HuH-7.5 (cell line): ENCODE measurements at regions not wholly inside any gene's neighbourhood (a gene's known extent, or its start where the extent isn't known, plus 50 kb on each side); places are given as distances from the start of the nearest gene placed in this dataset.

ENCODE experiments used
- DNase-seq: peaks from one replicate; pipeline ENCODE4 v3.0.0; 2011; ENCODE audit warnings: low spot score

DNA sequence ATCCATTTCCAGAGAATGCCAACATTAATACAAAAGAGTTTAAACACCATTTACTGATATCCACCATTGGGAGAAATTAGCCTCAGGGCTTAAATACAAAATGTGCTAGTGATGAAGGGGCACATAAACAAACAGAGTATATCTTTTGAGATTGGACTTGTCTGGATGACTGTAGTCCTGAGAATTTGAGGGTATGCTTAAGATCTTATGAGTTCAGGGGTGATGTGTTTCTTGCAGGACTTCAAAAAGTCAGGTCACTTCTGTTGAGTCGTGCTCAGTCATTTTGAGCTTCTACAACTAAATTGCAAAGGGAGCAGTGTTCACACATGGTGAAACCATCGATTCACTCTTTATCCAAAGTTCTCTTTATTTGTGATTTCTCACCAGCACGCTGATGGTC, 425.7 kb downstream of the ATP23 start:
- DNase-seq, result no peak

DNA sequence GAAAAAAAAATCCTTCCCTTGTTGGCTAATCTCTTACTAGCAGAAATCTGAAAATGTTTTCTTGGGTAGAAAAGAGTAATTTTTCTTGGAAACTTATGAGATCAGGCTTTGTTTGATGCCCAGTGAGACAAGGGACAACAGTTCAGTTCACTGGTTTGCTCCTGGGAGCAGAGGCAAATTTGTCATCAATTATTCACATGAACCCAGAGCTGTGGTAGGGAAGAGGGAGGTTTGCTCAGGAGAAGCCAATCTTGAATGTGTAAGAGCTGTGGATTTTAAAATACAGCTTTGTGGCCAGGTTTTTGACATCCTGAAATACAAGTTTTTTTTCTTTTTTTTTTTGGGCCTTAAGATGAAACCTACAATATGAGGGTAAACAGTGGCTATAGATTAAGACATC, 426.6 kb downstream of the ATP23 start:
- DNase-seq, result no peak

DNA sequence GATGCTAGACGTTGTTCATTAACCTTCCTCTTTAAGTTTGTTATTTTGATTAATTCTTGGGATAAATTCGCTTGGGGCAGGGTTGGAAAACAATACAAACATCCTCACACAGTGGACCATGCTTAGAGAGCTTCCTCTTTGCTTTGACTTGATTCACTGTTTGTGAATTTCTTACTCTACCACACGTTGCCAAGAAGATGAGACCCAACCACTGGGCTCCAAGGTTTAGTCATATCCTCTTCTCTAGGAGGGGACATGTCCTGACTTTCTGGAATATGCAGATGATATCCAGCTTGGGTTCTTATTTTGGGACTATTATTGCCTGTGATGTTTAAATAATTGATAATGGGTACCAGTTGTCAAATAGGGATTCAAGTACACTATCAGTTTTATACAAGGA, 428.2 kb downstream of the ATP23 start:
- no peak for DNase-seq

DNA sequence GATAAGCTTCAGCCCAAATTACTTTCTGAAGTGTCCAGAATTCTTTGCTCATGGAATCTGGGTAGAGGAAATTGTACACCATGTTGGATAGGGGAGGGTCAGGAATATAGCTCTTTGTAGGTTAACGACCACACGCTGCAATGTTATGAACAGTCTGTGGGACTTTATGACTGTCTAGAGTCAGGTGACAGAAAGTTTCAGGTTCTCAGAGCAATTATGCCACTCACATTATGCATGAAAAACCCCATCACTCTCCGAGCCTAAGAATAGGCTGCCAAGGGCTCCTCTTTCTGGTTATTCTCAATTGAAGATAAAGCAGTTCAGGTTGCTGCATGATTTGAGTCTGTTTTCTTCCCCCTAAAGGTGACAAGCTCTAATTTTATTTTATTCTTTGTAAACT, 430.9 kb downstream of the ATP23 start:
- DNase-seq, result no peak

DNA sequence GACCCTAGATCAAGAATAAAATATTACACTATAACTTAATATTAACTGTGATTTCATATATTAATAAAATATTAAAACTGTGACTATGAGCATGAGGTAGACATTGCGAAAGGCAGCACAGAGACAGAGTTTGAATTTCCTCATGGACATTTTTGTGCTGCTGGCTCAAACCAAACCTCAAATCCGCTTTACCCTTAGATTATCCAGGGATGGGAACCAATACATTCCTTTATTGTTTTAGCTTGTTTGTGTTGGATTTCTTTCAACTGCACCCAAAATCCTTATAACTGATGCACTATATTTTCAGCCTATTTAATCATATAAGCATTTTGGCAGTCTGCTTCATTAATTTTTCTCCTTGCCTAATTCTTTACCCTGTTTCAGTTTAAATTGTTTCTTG, 436.7 kb downstream of the ATP23 start:
- DNase-seq, result no peak

DNA sequence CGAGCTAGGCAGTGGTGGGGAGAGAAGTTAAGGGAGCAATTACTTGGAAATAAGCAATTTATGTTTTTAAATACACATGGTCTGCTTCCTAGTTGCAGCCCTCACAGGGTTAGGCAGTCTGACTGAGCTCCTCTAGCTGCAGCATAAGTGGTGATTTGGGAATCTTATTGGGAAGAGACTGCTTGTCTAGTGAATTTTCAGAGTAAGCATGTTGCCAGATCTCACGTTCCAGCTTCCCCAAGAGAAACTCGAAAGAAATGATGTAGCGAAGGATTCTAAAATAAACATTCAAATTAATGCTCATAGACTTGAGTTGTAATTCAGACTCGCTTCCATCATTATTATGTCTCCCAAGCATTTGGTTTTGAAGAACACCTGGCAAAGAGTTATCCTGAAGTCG, 440.2 kb downstream of the ATP23 start:
- no peak for DNase-seq

DNA sequence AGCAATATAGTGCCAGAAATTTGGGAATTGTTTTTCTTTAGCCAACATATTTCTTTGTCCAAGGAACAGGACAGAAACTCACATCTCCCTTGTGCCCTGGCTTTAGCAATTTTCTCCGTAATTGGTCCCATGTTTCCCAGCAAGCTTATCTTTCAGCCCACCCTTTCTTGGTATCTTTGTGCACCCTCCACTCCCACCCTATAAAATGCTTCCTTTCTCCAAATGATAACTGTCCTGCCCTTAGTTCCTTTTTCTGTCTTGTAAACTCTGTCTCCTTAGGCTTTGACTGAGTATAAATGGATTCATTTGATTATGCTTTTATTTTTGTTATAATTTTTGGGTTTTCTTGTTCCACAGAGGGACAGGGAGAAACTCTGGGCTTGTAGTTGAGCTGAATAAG, 442.8 kb downstream of the ATP23 start:
- DNase-seq, result no peak

DNA sequence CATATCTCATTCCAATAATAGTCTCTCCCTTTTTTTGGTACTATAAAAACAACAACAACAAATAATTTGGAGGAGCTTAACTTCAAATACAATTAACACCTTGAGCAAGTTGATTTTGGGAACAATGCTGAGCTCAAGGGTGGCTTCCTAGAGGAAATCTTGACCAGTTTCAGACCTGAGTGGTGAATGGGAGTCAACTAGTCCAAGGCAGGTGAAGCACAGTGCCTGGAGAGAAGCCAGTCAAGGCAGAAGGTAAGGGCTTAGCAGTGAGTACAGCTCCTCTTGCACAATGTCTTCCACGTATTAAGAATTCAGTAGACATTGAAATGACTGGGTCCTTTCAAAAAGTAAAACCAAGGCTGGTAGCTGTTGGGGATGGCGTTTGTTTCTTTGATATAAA, 444.8 kb downstream of the ATP23 start:
- DNase-seq, result no peak

DNA sequence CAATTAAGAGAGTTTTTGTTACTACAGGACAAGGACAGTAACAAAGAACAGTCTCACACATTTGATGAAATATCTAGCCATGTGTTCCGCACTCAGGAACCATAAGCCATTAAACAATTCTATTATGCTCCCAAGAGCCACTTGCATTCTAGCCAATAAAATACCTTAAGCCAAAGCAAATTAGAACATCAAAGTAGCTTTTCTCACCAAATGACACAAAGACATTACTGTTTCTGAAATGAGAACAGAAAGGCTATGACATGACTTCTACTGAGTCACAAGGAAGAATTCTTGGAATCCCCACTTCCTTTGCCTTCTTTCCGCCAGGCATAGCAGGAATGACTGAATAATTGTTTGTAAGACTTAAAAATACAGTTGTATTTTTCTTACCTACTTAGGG, 445.8 kb downstream of the ATP23 start:
- no peak for DNase-seq

DNA sequence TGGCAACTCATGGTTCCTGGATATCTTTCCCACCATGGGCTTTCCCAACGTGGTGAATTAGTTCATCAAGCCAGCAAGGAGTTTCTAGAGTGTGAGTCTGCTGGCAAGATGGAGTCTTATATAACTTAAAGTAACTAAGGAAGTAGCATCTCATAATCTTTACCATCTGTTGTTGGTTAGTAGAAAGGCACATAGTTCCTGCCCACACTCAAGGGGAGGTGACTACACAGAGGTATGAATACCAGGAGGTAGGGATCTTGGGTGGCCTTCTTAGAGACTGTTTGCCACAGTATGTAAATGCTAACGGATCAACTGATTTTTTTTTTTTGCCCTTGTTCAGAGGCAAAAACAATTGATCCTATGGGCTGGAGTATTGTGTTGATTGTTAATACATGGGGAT, 446.9 kb downstream of the ATP23 start:
- no peak for DNase-seq

DNA sequence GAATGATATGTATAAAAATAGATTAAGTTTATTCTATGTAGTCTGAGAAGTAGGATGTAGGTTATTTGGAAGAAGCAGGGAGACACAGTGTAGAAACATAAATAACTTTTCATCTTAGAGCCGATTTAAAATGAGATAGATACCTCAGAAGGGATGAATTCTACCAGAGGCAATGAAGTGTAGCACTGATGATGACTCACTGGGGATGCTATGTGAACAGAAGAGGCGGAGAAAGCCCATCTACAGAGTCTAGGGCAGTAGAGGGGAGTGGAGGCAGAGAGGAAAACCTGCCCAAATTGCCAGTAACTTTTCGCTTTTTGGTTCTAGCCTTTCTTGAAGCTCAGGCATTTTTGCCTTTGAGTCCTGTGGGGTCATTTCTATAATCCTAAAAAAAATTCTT, 451.8 kb downstream of the ATP23 start:
- no peak for DNase-seq

DNA sequence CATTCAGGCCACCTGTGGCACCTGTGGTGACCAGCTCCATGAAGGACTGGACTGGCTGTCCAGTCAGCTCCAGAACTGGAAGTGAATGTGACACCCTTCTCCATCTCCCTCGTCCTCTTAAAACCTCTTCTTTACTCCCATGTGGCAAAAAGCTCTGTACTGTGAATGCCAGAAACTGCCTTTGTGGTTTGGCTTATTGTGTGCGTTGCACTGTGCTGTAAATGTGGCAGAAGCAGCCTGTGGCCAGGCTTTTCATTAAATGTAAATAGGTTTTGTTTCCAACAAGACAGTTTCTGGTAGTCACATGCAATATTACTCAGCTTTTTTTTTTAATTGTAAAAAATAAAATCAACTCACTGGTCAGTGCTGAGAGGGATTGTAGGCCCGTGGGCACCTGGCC, 453.7 kb downstream of the ATP23 start:
- no peak for DNase-seq

DNA sequence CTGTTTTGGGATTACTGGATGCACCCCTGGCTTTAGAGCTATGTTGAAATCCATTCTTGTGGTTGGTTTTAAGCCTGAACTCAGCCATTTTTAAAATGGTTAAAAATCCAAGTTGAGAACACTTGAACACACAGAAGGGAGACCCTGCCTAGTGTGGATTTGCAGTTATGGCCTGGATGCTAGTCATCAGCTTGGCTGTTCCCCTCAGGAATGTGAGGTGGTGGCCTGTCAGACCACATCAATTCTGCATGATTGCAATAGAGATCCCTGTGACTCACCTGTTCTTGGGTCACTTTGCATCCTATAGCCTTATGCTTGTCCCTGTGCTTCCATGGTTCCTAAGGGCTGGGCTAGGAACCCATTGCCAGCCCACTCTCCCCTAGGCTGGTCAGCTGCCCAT, 454.1 kb downstream of the ATP23 start:
- DNase-seq, result no peak

DNA sequence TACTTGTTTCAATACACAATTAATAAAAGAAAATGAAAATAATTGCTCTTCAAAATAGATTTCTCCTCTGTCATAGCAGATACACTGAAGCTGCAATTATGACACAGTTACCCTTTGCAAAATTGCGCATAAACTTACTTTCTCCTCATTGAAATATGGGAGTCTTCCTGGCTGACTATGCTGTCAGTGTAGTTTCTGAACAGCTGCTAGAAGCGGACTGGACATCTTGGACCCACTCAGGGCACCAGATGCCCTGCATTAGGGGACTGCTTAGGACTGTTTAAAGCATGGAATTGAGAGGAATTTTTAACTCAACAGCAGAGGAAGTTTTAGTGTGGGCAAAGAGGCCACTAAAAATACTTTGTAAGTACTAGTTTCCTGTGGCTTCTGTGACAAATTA, 454.9 kb downstream of the ATP23 start:
- DNase-seq, result no peak

DNA sequence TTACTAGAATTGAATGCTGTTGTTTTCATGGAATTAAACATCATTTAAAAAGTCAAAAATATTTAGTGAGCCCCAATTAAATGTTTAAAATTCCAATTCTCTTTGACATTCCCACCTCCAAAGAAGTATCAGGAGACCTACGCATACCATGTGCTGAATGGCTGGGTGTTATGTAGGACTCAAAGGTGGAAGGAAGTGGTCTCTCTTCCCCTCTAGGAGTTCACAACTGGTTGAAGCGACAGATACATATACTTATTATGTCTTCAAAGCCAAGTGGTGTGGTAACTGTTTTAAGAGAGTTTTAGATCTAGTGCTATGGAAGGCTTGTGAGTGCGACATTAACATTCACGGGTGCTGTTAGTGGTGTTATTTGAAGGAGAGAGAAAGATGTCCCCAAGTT, 464.0 kb downstream of the ATP23 start:
- DNase-seq, result no peak

DNA sequence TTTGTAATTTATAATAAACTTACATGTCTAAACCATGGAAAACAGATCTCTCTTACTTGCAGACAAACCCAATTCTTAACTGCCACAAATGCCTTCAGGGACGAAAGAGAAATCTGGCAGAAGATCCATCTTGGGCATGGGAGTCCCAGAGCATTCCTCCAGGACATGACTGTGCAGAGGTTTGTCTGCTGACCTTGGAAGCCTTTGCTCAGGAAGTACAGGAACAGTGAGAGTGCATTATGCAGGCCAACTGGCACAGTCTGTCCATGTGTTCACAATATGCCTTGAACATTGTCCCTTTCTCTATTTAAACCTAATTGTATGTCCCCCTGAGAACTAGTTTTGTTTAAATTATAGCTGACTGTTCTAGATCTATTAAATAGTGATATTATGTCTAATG, 467.1 kb downstream of the ATP23 start:
- DNase-seq, result no peak

DNA sequence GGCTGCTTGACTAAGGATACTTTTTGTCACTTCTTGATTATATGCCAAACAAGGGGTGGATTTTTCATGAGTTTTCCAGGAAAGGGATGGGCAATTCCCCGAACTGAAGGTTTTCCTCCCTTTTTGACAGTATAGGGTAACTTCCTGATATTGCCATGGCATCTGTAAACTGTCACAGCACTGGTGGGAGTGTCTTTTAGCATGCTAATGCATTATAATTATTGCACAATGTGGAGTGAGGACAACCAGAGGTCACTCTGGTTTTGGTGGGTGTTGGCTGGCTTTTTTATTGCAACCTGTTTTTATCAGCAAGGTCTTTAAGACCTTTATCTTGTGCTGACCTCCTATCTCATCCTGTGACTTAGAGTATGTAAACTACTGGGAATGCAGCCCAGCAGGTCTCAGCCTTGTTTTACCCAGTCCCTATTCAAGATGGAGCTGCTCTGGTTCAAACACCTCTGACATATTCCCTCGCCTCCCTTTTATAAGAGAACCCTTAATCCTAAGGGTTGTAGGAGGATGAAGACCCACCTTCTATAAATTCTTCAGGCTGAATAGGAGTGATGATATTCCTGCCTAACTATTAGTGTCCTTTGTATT, 471.2 kb downstream of the ATP23 start:
- DNase-seq, result no peak

DNA sequence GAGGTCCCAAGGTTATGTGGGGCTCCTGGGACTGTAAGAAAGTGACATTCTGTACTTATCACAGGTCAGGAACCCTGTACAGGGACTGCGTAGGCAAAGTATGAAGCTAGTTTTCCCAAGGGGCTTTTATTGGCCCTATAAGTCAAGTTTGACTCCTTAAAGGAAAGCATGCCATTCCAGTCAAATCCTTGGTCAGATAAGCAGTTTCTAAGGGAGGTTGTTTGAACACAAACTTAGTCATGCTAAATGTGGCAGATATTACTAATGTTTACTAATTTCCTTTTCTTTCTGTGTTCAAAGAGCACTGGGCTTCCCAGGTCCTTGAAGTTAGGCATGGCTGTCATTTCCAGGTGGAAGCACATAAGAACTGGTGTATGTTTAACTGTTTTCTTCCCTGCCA, 472.4 kb downstream of the ATP23 start:
- DNase-seq, result no peak

DNA sequence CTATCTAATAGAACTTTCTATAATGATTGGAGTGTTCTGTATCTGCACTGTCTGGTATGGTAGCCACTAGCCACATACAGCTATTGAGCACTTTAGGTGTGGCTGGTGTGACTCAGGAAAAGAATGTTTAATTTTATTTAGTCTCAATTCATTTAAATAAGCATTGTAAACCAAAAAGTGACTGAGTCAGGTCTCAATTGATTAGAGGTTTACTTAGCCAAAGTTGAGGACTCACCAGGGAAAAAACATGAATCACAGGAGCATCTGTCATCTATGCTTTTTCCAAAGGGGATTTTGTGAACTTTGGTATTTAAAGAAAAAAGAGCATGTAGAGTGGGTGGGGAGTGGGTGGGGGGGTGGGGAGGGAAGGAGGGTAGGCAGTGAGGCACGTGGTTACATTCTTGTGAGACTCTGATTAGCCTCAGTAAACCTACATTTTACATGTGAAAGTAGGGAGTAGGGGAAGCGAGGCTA, 473.1 kb downstream of the ATP23 start:
- DNase-seq, result no peak

DNA sequence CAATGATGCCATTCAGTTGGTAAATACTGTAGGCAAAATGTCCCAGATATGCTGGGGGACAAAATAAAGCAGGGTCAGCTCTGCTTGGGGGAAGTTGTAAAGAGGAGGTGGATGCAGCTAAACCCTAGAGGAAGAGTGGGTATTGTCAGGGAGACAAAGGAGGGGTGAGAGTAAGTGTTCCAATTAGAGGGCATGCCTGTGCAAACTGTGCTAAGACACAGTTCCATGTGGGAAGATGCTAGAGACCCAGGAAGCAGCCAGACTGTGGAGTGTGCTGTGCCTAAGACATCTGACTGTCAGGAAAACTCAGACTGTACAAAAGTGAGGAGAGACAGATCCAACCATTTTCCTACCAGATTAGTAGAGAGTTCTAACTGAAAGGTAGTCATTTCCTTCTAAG, 474.3 kb downstream of the ATP23 start:
- no peak for DNase-seq

DNA sequence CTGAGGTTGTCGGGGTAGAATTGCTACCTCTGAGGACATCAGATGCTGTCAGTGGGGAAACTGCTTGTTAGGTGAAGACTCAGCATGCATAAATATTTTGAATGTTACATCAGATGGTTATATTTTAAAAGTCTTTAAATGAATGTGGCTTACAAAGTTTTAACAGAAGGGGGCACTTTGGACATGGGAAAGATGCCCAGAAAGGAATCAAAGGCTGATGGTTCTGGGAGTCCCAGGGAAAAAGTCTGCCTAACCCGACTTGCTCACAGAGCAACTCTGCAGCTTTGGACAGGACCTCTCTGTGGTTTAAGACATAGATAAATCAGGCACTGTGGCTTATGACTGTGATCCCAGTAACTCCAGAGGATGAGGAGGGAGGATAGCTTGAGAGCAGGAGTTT, 474.9 kb downstream of the ATP23 start:
- no peak for DNase-seq

DNA sequence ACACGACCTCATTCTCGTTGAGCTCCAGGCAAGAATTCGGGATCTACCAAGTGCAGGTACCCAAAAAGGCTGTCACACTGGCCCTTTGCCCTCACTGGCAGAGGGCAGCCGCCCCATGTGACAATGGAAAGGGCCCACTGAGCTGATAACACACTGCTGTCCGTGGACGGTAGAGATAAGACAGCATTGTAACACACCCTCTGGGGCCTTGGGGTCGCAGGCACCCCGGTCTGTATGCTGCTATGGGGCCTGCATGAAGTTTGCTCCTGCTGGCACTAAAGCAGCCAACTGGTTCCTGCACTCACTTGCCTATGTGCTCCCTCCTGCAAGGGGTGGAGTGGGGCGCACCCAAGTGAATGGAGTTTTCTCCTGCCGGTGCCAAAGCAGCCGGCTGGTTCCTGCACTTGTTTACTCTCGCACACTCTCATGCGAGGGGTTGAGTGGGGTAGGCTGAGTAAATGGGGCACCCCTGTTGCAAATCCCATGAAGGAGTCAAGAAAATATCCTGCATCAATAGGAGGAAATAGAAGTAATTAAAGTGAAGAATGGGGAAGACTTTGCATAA, 477.9 kb downstream of the ATP23 start:
- no peak for DNase-seq

DNA sequence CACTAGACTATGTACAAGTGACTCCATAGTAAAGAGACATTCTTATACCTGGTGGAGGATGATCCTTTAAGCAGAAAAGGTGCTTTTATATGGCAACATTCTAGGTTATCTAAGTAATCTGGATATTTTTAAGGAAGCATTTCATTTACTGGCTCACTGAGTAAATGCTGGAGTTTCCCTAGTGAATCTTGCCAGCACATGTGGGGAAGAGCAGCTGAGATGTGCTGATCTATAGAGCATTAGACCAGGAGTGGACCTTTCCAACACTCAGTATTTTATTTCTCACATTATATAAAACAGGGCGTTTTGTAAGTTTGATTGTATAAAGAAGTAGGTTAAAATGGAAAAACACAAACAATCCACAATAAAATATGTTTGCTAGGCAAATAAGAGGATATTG, 478.5 kb downstream of the ATP23 start:
- no peak for DNase-seq

DNA sequence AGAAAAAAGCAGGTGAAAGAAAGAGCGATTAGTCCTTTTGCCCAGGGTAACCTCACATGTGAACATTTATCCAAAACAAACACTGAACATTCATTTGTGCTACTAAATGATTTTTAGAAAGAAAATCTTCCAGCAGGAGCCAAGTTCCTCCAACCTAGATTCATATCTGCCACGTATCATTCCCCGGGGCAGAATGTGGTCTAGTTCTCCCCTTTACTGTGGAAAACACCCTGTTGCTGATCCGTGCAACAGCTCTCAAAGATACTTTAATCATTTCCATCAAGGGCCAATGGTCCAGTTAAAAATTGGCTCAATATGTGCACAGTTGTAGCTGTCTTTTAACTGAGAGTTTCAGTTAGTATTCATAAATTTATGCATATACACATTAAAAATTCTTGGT, 479.1 kb downstream of the ATP23 start:
- DNase-seq, result no peak

DNA sequence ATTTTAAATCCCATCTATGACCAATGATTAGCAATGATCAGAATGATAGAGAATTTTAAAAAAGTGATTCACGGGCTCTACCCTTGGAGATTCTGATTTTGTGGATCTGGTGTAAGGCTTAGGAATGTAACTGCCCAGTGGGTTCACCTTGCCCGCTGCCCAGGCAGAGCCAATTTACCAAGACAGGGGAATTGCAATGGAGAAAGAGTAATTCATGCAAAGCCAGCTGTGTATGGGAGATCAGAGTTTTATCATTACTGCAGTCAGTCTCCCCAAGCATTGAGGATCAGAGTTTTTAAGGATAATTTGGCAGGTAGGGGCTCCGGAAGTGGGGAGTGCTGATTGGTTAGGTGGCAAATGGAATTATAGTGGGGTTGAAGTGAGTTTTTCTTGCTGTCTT, 480.6 kb downstream of the ATP23 start:
- DNase-seq, result no peak
